Common myeloid progenitor, CD34-positive (primary cell): ENCODE measurements at regions not wholly inside any gene's neighbourhood (a gene's known extent, or its start where the extent isn't known, plus 50 kb on each side); places are given as distances from the start of the nearest gene placed in this dataset.

Source experiments
- CTCF ChIA-PET: fragments of 350-600 bp; sonication (Branson Sonifier 250); formaldehyde crosslinking; loops from one replicate; lab custom pipeline; 2021; ENCODE audit warnings: antibody characterized with exemption; lab: Charles Lee
- POLR2A ChIA-PET: fragments of 350-600 bp; sonication (Branson Sonifier 250); formaldehyde crosslinking; loops from one replicate; lab custom pipeline; 2021; ENCODE audit warnings: antibody characterized with exemption; lab: Charles Lee
- DNase-seq, 3 donors: peaks; one replicate each; pipeline versions ENCODE4 v3.0.0 to v3.0.0-alpha.2; 2013
- H3K27ac ChIP-seq, 2 experiments: 1 replicate in 1 of 2; 2 replicates in 1 of 2; pipeline ENCODE4 v1.7.0; 2013; ENCODE audit warnings: inconsistent platforms in 2 of 2, low read length in 2 of 2, mild to moderate bottlenecking in 2 of 2, low read depth in 1 of 2, moderate library complexity in 1 of 2; ENCODE audit not compliant: severe bottlenecking in 2 of 2, insufficient read depth in 1 of 2, poor library complexity in 1 of 2
- H3K27me3 ChIP-seq, 5 experiments: replicated peaks in 2 of 5; 1 replicate in 3 of 5; 2 replicates in 2 of 5; pipeline versions ENCODE4 v1.6.1 to v1.7.0; 2013; ENCODE audit warnings: low read length in 4 of 5, mild to moderate bottlenecking in 2 of 5, moderate library complexity in 2 of 5, inconsistent platforms in 1 of 5; ENCODE audit not compliant: insufficient read depth in 5 of 5, control insufficient read depth in 4 of 5
- H3K36me3 ChIP-seq, 4 experiments: 1 replicate in 2 of 4; 2 replicates in 2 of 4; pipeline versions ENCODE4 v1.6.1 to v1.7.0; 2013; ENCODE audit warnings: low read length in 3 of 4, control low read depth in 1 of 4, mild to moderate bottlenecking in 1 of 4; ENCODE audit not compliant: control insufficient read depth in 4 of 4, insufficient read depth in 4 of 4
- H3K4me1 ChIP-seq, 4 experiments: 1 replicate in 3 of 4; 2 replicates in 1 of 4; pipeline versions ENCODE4 v1.6.1 to v1.7.1; 2013; ENCODE audit warnings: low read length in 3 of 4, mild to moderate bottlenecking in 3 of 4, control low read depth in 1 of 4, inconsistent platforms in 1 of 4, moderate library complexity in 1 of 4; ENCODE audit not compliant: control insufficient read depth in 4 of 4, insufficient read depth in 4 of 4; ENCODE audit errors: control extremely low read depth in 1 of 4
- H3K4me3 ChIP-seq, 7 experiments: 1 replicate in 4 of 7; 2 replicates in 3 of 7; pipeline versions ENCODE4 v1.5.1 to v1.7.0; 2013; ENCODE audit warnings: mild to moderate bottlenecking in 7 of 7, low read length in 6 of 7, moderate library complexity in 6 of 7, inconsistent platforms in 2 of 7, low read depth in 2 of 7, control low read depth in 1 of 7; ENCODE audit not compliant: insufficient read depth in 4 of 7, control insufficient read depth in 1 of 7; ENCODE audit errors: extremely low read depth in 1 of 7
- H3K9me3 ChIP-seq, 5 experiments: 1 replicate in 4 of 5; 2 replicates in 1 of 5; pipeline versions ENCODE4 v1.6.1 to v1.7.1; 2013; ENCODE audit warnings: low read length in 4 of 5, mild to moderate bottlenecking in 2 of 5, inconsistent platforms in 1 of 5, low read depth in 1 of 5, moderate library complexity in 1 of 5; ENCODE audit not compliant: control insufficient read depth in 4 of 5, insufficient read depth in 2 of 5; ENCODE audit errors: control extremely low read depth in 1 of 5
- WGBS: methylation state at CpG from one replicate; pipeline ENCODE4 v1.1.5; 2013; ENCODE audit not compliant: insufficient coverage; 5-methylcytosine and 5-hydroxymethylcytosine counted together

DNA sequence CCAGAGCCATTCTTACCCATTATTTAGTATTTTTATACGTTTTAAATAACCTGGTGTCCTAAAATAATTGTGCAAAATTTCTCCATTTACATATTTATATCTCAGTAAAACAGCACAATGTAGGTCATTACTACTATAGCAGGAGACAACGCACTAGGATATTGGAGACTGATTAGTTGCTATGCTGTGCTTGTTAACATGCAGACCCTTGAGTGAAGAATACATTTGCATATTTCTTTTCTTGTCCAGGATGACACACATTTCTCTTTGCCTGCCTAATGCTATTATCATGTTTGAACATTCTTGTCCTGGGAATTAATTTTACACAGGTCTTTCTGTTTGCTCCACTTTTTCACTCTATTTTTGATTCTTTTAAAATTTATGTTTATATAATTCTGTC, 823.8 kb upstream of the ATXN8OS start:
- H3K4me3 ChIP-seq = no peak overlapping the region
- no peaks in the 10 kb centered on the region for H3K36me3 ChIP-seq
- H3K27me3 ChIP-seq = no peaks in the 10 kb centered on the region
- H3K9me3 ChIP-seq = no peaks in the 10 kb centered on the region
- H3K4me1 ChIP-seq = no peaks in the 10 kb centered on the region
- H3K27ac ChIP-seq = no peak overlapping the region
- DNase-seq = no peak
- ChIA-PET POLR2A (no interaction called here), CTCF (no interaction called here)
- WGBS = no CpG with 5 or more reads among the region's 2 CpGs

DNA sequence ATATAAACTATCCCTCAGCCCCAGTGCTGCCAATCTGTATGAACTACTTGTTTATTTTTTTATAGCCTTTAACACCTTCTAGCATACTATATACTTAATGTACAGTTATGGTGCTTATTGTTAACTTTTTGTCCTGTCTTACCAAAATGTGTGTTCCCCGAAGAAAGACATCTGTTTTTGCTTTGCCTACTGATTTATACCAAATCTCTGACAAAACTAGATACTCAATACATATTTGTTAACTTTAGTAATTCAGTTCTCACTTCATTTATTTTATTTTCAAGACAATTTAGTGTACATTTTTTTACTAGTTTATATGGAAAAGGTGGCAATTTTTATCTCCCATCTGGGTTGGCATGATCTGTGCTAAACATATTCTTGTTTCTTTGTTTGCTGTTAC, 824.3 kb upstream of the ATXN8OS start:
- Histone ChIP-seq H3K36me3 (no peaks in the 10 kb centered on the region), H3K4me1 (no peaks in the 10 kb centered on the region), H3K27ac (no peak overlapping the region), H3K4me3 (no peak overlapping the region), H3K27me3 (no peaks in the 10 kb centered on the region), H3K9me3 (no peaks in the 10 kb centered on the region)
- ChIA-PET CTCF (no interaction called here), POLR2A (no interaction called here)
- WGBS = no CpG with 5 or more reads among the region's 1 CpG
- no peak for DNase-seq

DNA sequence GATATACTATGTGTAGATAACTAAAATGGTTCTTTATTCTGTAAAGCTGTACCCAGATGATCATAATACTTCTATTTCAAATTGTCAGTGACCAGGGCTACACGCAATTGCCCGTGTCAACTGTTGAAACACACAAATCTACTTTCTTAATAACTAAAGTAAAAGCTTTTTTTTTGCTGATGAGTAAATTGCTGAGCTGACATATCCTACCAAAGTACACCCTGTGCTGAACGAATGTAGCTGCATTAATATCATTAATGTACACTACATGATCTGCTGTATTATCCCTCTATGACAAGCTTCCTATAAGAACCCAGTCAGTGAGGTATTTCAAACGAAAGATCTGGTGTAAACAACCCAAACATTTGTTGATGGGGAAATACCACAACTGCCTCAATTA, 827.2 kb upstream of the ATXN8OS start:
- Histone ChIP-seq H3K27ac (no peak overlapping the region), H3K4me3 (no peak overlapping the region), H3K27me3 (no peaks in the 10 kb centered on the region), H3K9me3 (no peaks in the 10 kb centered on the region), H3K4me1 (no peaks in the 10 kb centered on the region), H3K36me3 (no peaks in the 10 kb centered on the region)
- POLR2A ChIA-PET = no interaction called here
- no peak for DNase-seq
- 100% methylated on average over 1 of the region's 4 CpGs for WGBS
- CTCF ChIA-PET = interaction anchor here (0.7 kb wide), 1 partner anchor 222 kb away, joined by 3 read pairs; no protein-coding TSS in a partner anchor

DNA sequence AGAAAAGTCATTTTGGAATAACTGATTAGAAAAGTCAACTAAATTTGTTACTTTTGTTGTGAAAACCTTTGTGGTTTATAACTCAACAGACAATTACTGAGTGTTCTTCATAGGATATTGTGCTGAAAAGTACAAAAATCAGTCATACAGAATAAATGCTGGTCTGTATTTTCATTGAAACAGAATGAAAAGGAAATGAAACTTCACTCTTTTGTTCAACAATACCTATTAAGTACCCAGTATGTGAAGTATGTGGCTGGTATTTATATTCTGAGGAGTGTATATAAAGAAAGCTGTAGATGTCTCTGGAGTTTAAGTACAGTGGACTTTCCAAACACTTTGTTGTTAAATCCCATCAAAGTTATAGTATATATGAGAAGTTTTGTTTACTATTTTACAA, 828.4 kb upstream of the ATXN8OS start:
- ChIA-PET POLR2A (no interaction called here), CTCF (no interaction called here)
- H3K9me3 ChIP-seq = no peaks in the 10 kb centered on the region
- no peak for DNase-seq
- H3K4me1 ChIP-seq = no peaks in the 10 kb centered on the region
- no peak overlapping the region for H3K4me3 ChIP-seq
- H3K27me3 ChIP-seq = no peaks in the 10 kb centered on the region
- H3K36me3 ChIP-seq = no peaks in the 10 kb centered on the region
- H3K27ac ChIP-seq = no peak overlapping the region

DNA sequence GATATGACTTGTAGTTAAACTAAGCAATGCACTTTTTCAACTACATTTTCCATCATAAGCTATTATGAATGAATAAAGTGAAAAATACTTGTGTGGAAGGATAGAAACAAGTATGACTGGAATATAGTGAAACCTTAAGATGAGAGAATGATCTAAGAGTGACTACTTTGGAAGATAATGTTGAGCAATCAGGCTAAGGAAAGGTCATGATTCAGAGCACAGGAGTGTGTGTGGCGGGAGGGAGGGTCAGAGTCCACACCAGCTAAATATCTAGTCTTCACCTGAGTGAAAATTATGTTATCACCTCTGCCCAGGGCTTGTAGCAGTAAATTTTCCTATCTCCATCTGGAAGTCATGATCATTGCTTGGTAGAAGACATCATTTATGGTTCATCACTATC, 833.4 kb upstream of the ATXN8OS start:
- H3K36me3 ChIP-seq = no peaks in the 10 kb centered on the region
- H3K4me1 ChIP-seq = no peaks in the 10 kb centered on the region
- ChIA-PET CTCF (no interaction called here), POLR2A (no interaction called here)
- no peak overlapping the region for H3K27ac ChIP-seq
- H3K27me3 ChIP-seq = no peaks in the 10 kb centered on the region
- WGBS = no CpG with 5 or more reads among the region's 1 CpG
- no peak overlapping the region for H3K4me3 ChIP-seq
- no peak for DNase-seq
- H3K9me3 ChIP-seq = no peaks in the 10 kb centered on the region

DNA sequence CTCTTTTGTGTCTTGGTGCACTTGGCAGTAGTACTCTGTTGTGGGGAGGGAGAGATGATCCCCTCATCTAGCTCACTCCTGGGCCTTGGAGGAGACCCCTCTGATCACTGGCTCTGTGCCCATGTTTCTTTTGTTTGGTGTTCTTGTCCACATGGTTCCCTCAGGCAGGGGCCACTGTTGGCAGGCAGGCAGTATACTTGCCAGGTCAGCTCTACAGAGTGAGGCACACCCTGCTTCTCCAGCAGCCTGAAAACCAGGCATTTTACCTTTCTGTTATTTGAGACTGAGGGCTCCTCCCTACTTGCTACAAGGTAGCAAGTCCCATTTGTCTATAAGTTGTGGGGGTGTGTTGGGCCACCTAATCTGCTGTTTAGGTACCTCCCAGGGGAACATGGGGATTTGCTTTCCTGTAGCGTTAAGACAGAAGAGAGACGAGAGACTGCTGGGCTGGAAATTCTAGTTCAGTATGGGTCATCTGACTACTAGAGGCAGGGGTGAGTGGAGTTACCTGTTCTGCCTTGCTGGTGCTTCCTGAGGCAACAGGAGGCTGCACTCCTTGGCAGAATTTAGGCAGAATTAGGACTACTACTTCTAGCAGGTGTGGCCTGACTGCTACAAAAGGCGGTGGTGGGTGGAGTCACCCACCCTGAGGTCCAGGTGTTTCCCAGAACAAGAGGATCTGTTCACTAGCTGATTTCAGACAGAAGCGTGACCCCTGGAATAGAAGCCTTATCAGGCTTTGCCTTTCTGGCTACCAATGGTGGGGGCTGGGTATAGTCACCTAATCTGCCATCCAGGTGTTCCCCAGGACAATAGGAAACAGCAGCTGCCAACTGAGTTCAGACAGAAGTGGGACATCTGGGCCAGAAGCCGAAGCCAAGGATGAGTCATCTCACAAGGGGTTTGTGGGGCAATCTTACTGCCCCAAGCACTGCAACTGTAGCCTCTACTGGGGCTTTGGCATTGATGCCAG, 843.0 kb upstream of the ATXN8OS start:
- POLR2A ChIA-PET = no interaction called here
- Histone ChIP-seq H3K27ac (no peak overlapping the region), H3K36me3 (no peaks in the 10 kb centered on the region), H3K4me1 (no peaks in the 10 kb centered on the region), H3K27me3 (no peaks in the 10 kb centered on the region), H3K9me3 (no peaks in the 10 kb centered on the region), H3K4me3 (no peak overlapping the region)
- CTCF ChIA-PET = no interaction called here
- WGBS = 99% methylated on average over 4 of the region's 5 CpGs
- DNase-seq = no peak

DNA sequence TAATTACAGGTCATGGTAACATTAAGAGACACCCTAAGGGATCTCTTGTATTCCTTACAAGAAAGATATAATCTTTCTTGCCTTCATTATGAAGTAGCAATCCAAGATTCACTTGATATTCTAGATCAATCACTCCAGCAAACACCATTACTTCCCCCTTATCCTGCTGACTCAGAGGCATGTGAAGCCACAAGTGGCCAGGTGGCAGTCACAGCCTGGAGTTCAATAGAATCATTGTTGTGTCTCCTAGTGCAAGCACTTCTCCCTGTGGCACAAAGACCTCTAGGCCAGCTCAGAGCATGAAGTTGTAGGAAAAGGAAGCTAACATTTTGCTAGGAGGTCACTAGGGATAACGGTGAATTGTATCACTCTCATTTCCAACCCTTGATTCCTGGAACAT, 864.3 kb upstream of the ATXN8OS start:
- no peaks in the 10 kb centered on the region for H3K36me3 ChIP-seq
- no peak overlapping the region for H3K4me3 ChIP-seq
- H3K9me3 ChIP-seq = no peaks in the 10 kb centered on the region
- no peak for DNase-seq
- no peaks in the 10 kb centered on the region for H3K4me1 ChIP-seq
- POLR2A ChIA-PET = no interaction called here
- CTCF ChIA-PET = no interaction called here
- WGBS = no CpG with 5 or more reads among the region's 1 CpG
- no peak overlapping the region for H3K27ac ChIP-seq
- H3K27me3 ChIP-seq = no peaks in the 10 kb centered on the region
